ENCODE measurements at regions not wholly inside any gene's neighbourhood (a gene's known extent, or its start where the extent isn't known, plus 50 kb on each side); places are given as distances from the start of the nearest gene placed in this dataset.

DNA sequence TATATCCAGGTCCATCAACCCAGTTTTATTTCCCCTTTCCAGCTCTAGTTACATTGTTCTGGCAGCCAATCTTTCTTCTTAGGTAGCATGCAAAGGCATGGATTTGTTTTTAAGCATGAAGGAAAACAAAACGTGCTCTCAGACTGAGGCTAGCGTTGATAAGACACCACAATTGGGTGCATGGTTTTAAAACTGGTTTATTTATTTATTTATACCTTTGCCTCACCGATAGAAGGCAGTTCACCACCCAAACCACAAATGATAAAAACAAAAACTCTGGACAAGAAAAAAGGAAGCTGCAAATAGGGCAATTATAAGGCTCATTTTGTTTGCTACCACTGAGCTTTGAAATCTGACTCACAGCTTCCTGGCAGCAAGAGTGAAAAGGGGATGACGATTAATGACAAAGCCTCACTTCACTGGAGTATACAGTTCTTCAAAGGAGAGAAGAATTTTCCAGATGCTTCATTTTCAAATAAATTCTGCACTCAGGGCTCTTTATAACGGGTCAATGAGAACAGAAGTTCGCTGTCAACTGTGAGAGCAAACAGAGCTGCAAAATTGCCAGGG, 278.4 kb upstream of the IRX5 start (continued):
- TF ChIP-seq, protein P1, sequence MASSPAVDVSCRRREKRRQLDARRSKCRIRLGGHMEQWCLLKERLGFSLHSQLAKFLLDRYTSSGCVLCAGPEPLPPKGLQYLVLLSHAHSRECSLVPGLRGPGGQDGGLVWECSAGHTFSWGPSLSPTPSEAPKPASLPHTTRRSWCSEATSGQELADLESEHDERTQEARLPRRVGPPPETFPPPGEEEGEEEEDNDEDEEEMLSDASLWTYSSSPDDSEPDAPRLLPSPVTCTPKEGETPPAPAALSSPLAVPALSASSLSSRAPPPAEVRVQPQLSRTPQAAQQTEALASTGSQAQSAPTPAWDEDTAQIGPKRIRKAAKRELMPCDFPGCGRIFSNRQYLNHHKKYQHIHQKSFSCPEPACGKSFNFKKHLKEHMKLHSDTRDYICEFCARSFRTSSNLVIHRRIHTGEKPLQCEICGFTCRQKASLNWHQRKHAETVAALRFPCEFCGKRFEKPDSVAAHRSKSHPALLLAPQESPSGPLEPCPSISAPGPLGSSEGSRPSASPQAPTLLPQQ (tag by site-specific recombination; IDR thresholded peaks at IDR 0.05): no peak
- TF ChIP-seq ZSCAN23 (tag by site-specific recombination; IDR thresholded peaks at IDR 0.05): no peak

DNA sequence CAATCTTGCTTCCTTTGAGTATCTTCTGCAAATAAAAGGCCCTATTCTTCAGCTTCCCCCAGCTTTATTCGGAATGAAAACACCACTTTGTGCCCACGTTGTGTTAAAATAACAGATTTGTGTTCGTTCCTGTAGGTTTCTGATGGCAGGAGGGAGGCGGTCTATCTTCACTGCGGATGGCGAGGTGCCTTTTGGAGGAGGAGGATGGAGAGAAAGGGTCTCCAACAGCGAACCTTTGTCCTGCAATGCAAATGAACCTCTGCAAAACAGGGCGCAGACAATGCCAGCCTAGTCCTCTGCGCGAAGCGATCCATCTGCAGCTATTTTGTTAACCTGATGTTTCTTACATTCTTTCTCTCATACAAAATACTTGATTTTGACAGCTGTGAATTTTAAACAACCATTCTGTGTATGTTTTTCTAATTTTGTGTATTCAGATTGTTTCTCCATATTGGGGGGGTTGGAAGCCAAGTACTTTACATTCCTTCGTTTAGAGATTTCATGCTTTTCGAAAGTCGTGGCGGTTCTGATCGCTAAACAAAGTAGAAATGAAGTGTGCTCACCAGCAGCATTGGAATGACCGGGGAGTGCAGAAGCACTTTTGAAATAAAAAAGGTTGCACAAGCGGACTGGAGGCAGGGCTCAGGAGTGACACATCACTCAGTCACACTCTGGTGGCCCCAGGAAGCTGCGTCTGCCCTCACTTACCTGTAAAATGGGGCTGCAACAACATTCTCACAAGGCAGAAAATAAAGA, 279.0 kb upstream of the IRX5 start:
- no peak overlapping the region for H3K4me3 ChIP-seq (ENCODE audit: low read depth, low read length)

DNA sequence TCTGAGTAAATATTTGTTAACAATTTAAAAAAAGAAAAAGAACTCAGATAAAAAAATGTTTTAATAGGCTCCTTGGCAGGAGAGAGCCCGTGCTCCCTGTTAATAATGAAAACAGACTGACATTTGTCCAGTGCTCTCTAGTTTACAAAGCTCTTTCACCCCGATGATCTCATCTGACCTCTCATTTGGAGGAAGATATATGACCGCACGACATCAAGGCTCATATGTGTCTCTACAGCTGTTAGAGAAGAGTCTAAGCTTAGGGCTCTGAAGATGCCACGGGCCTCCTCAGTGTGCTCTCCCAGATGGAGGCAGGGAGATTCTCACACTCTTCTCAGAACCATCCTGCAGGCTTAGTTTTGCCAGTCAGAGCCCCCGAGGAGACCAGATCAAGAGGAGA, 280.8 kb upstream of the IRX5 start:
- peaks cover 4% of the 10 kb centered on the region for H3K4me1 ChIP-seq (ENCODE audit: control insufficient read depth, insufficient read depth, low read length)
- H3K36me3 ChIP-seq (ENCODE audit: control insufficient read depth in 2 of 2, insufficient read depth in 1 of 2, low read length in 2 of 2): no peaks in the 10 kb centered on the region
- H3K9me3 ChIP-seq (ENCODE audit: control insufficient read depth, insufficient read depth, low read depth, low read length): no peaks in the 10 kb centered on the region
- POLR2A ChIA-PET: no interaction called here
- H3K4me3 ChIP-seq (ENCODE audit: low read depth, low read length): no peak overlapping the region
- CTCF ChIA-PET: interaction anchor here (0.5 kb wide), 1 partner anchor 23 kb away, joined by 3 read pairs; no protein-coding TSS in a partner anchor
- H3K27ac ChIP-seq (ENCODE audit: extremely low read depth, low read depth, low read length): no peak overlapping the region
- TF ChIP-seq ZNF292 (tag by site-specific recombination; IDR thresholded peaks at IDR 0.05; ENCODE audit: borderline replicate concordance, low read depth): no peak
- no peak for TF ChIP-seq ZNF37A (tag by site-specific recombination; IDR thresholded peaks at IDR 0.05)
- TF ChIP-seq, protein P2, sequence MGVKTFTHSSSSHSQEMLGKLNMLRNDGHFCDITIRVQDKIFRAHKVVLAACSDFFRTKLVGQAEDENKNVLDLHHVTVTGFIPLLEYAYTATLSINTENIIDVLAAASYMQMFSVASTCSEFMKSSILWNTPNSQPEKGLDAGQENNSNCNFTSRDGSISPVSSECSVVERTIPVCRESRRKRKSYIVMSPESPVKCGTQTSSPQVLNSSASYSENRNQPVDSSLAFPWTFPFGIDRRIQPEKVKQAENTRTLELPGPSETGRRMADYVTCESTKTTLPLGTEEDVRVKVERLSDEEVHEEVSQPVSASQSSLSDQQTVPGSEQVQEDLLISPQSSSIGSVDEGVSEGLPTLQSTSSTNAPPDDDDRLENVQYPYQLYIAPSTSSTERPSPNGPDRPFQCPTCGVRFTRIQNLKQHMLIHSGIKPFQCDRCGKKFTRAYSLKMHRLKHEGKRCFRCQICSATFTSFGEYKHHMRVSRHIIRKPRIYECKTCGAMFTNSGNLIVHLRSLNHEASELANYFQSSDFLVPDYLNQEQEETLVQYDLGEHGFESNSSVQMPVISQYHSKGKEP (tag by site-specific recombination; IDR thresholded peaks at IDR 0.05): no peak
- TF ChIP-seq ZNF146 (tag by site-specific recombination; IDR thresholded peaks at IDR 0.05): no peak
- TF ChIP-seq, protein P3, sequence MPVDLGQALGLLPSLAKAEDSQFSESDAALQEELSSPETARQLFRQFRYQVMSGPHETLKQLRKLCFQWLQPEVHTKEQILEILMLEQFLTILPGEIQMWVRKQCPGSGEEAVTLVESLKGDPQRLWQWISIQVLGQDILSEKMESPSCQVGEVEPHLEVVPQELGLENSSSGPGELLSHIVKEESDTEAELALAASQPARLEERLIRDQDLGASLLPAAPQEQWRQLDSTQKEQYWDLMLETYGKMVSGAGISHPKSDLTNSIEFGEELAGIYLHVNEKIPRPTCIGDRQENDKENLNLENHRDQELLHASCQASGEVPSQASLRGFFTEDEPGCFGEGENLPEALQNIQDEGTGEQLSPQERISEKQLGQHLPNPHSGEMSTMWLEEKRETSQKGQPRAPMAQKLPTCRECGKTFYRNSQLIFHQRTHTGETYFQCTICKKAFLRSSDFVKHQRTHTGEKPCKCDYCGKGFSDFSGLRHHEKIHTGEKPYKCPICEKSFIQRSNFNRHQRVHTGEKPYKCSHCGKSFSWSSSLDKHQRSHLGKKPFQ (tag by site-specific recombination; IDR thresholded peaks at IDR 0.05): no peak
- TF ChIP-seq ZNF140 (tag by site-specific recombination; IDR thresholded peaks at IDR 0.05): no peak
- TF ChIP-seq GLIS2 (tag by site-specific recombination; IDR thresholded peaks at IDR 0.05): no peak

More for the DNA sequence above, 279.0 kb upstream of the IRX5 start:
- H3K4me1 ChIP-seq (ENCODE audit: control insufficient read depth, insufficient read depth, low read length): peaks cover 4% of the 10 kb centered on the region
- CTCF ChIA-PET: no interaction called here
- H3K27ac ChIP-seq (ENCODE audit: extremely low read depth, low read depth, low read length): no peak overlapping the region
- H3K9me3 ChIP-seq (ENCODE audit: control insufficient read depth, insufficient read depth, low read depth, low read length): no peaks in the 10 kb centered on the region
- TF ChIP-seq ZNF433 (tag by site-specific recombination; IDR thresholded peaks at IDR 0.05; ENCODE audit: low read depth) (no peak), ZNF549 (tag by site-specific recombination; IDR thresholded peaks at IDR 0.05) (no peak), ZNF24 (tag by site-specific recombination; IDR thresholded peaks at IDR 0.05) (no peak), SALL2 (tag by site-specific recombination; IDR thresholded peaks at IDR 0.05; ENCODE audit: borderline replicate concordance) (no peak), ZNF366 (tag by site-specific recombination; conservative IDR thresholded peaks at IDR 0.05) (no peak), ZNF670 (tag by site-specific recombination; IDR thresholded peaks at IDR 0.05; ENCODE audit: low read depth) (no peak), ZBTB7A (tag by site-specific recombination; IDR thresholded peaks at IDR 0.05; ENCODE audit: low read depth) (no peak), ZNF133 (tag by site-specific recombination; IDR thresholded peaks at IDR 0.05) (no peak)
- TF ChIP-seq, protein P4, sequence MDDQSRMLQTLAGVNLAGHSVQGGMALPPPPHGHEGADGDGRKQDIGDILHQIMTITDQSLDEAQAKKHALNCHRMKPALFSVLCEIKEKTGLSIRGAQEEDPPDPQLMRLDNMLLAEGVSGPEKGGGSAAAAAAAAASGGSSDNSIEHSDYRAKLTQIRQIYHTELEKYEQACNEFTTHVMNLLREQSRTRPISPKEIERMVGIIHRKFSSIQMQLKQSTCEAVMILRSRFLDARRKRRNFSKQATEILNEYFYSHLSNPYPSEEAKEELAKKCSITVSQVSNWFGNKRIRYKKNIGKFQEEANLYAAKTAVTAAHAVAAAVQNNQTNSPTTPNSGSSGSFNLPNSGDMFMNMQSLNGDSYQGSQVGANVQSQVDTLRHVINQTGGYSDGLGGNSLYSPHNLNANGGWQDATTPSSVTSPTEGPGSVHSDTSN (CRISPR knock-in tag; IDR thresholded peaks at IDR 0.05): no peak
- TF ChIP-seq, protein P5, sequence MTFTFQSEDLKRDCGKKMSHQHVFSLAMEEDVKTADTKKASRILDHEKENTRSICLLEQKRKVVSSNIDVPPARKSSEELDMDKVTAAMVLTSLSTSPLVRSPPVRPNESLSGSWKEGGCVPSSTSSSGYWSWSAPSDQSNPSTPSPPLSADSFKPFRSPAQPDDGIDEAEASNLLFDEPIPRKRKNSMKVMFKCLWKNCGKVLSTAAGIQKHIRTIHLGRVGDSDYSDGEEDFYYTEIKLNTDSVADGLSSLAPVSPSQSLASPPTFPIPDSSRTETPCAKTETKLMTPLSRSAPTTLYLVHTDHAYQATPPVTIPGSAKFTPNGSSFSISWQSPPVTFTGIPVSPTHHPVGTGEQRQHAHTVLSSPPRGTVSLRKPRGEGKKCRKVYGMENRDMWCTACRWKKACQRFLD (tag by site-specific recombination; IDR thresholded peaks at IDR 0.05): no peak
- TF ChIP-seq, protein P6, sequence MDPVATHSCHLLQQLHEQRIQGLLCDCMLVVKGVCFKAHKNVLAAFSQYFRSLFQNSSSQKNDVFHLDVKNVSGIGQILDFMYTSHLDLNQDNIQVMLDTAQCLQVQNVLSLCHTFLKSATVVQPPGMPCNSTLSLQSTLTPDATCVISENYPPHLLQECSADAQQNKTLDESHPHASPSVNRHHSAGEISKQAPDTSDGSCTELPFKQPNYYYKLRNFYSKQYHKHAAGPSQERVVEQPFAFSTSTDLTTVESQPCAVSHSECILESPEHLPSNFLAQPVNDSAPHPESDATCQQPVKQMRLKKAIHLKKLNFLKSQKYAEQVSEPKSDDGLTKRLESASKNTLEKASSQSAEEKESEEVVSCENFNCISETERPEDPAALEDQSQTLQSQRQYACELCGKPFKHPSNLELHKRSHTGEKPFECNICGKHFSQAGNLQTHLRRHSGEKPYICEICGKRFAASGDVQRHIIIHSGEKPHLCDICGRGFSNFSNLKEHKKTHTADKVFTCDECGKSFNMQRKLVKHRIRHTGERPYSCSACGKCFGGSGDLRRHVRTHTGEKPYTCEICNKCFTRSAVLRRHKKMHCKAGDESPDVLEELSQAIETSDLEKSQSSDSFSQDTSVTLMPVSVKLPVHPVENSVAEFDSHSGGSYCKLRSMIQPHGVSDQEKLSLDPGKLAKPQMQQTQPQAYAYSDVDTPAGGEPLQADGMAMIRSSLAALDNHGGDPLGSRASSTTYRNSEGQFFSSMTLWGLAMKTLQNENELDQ (tag by site-specific recombination; IDR thresholded peaks at IDR 0.05; ENCODE audit: low read depth): no peak
- TF ChIP-seq, protein P7, sequence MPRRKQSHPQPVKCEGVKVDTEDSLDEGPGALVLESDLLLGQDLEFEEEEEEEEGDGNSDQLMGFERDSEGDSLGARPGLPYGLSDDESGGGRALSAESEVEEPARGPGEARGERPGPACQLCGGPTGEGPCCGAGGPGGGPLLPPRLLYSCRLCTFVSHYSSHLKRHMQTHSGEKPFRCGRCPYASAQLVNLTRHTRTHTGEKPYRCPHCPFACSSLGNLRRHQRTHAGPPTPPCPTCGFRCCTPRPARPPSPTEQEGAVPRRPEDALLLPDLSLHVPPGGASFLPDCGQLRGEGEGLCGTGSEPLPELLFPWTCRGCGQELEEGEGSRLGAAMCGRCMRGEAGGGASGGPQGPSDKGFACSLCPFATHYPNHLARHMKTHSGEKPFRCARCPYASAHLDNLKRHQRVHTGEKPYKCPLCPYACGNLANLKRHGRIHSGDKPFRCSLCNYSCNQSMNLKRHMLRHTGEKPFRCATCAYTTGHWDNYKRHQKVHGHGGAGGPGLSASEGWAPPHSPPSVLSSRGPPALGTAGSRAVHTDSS (tag by site-specific recombination; IDR thresholded peaks at IDR 0.05): no peak
- no peaks in the 10 kb centered on the region for H3K36me3 ChIP-seq (ENCODE audit: control insufficient read depth in 2 of 2, insufficient read depth in 1 of 2, low read length in 2 of 2)
- POLR2A ChIA-PET: no interaction called here
